HG03066 (cell line): ENCODE measurements at regions not wholly inside any gene's neighbourhood (a gene's known extent, or its start where the extent isn't known, plus 50 kb on each side); places are given as distances from the start of the nearest gene placed in this dataset.

ENCODE experiments used
- ATAC-seq: cut with Tn5 transposase; IDR thresholded peaks from one replicate; pipeline ENCODE4 v1.9.1; 2021; ENCODE audit warnings: low read depth; ENCODE audit not compliant: unreplicated experiment

- no peak for ATAC-seq
Observed at GRCh38 chr1:229815076-229815475, 189.0 kb downstream of the URB2 start.

GRCh38 chr1:229815961-229816360 is 189.9 kb downstream of the URB2 start:
- ATAC-seq = no peak

GRCh38 chr1:229817936-229818335 is 191.9 kb downstream of the URB2 start:
- no peak for ATAC-seq

- ATAC-seq = no peak
Observed at GRCh38 chr1:229819091-229819490, 193.0 kb downstream of the URB2 start.

- ATAC-seq = no peak
Observed at GRCh38 chr1:229822026-229822425, 196.0 kb downstream of the URB2 start.

- no peak for ATAC-seq
Observed at GRCh38 chr1:229825042-229825441, 199.0 kb downstream of the URB2 start.

GRCh38 chr1:229828461-229828860 is 202.4 kb downstream of the URB2 start:
- ATAC-seq = no peak

- no peak for ATAC-seq
Observed at GRCh38 chr1:229832695-229833094, 206.6 kb downstream of the URB2 start.

GRCh38 chr1:229834230-229834629 is 208.2 kb downstream of the URB2 start:
- no peak for ATAC-seq

- ATAC-seq = no peak
Observed at GRCh38 chr1:229835226-229835625, 209.2 kb downstream of the URB2 start.

- no peak for ATAC-seq
Observed at GRCh38 chr1:229836324-229836723, 210.3 kb downstream of the URB2 start.

- no peak for ATAC-seq
Observed at GRCh38 chr1:229838204-229838603, 212.2 kb downstream of the URB2 start.

GRCh38 chr1:229839800-229840199 is 213.8 kb downstream of the URB2 start:
- ATAC-seq = no peak

GRCh38 chr1:229841230-229841629 is 215.2 kb downstream of the URB2 start:
- ATAC-seq = no peak

GRCh38 chr1:229842302-229843255 is 216.5 kb downstream of the URB2 start:
- no peak for ATAC-seq

GRCh38 chr1:229843627-229844238 is 217.7 kb downstream of the URB2 start:
- ATAC-seq = no peak

- ATAC-seq = no peak
Observed at GRCh38 chr1:229844675-229845074, 218.6 kb downstream of the URB2 start.

GRCh38 chr1:229845410-229846138 is 219.5 kb downstream of the URB2 start:
- ATAC-seq = no peak

- ATAC-seq = no peak
Observed at GRCh38 chr1:229846351-229846750, 220.3 kb downstream of the URB2 start.

- no peak for ATAC-seq
Observed at GRCh38 chr1:229848752-229849677, 218.0 kb upstream of the GALNT2 start.
